ENCODE measurements at regions not wholly inside any gene's neighbourhood (a gene's known extent, or its start where the extent isn't known, plus 50 kb on each side); places are given as distances from the start of the nearest gene placed in this dataset.

DNA sequence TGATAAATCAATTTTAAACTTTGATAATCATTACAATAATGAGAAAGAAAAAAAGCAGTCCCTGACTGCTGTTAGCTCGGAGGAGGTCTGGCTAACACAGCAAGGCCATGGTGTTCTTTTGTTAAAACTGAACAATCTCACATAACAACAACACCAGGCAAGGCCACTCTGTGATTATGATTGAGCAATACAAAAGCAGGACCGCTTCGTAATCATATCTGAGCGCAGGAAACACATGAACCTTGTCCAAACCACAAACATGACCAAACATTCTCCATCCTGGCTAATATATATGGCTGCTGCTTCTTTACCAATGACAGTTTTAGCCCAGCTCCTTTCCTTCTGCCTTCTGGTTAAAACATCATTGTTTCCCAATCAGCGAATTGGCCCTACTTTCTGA is 76.8 kb upstream of the DDX53 start:
- H3K27ac Mint-ChIP-seq: no peak overlapping the region
- H3K4me1 Mint-ChIP-seq (ENCODE audit: low read depth): no peaks in the 10 kb centered on the region
- no peaks in the 10 kb centered on the region for H3K36me3 Mint-ChIP-seq (ENCODE audit: low read depth)
- H3K4me3 Mint-ChIP-seq: no peak overlapping the region
- no peaks in the 10 kb centered on the region for H3K9me3 Mint-ChIP-seq
- no peak for DNase-seq (ENCODE audit: low spot score)
- no peaks in the 10 kb centered on the region for H3K27me3 Mint-ChIP-seq (ENCODE audit: low read depth)

DNA sequence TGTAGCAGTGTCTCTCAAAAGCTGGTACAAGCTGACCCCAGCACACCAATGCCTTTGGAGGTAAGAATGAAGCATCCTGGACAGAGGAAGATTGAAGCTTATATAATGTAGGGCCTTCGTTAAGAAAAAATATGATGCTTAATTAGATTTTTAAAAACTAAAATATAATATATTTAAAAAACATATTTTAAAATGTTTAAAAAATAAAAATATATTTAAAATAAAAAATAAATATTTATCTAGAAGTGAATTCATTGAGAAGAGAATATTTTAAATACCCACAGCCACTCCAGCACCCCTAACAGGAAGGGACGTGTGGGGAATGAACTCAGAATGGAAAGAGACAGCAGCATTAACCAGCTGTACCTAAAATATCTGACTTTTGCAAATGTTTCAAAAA is 65.1 kb upstream of the DDX53 start:
- Mint-ChIP-seq H3K4me3 (no peak overlapping the region), H3K4me1 (ENCODE audit: low read depth) (no peaks in the 10 kb centered on the region), H3K27ac (no peak overlapping the region)

DNA sequence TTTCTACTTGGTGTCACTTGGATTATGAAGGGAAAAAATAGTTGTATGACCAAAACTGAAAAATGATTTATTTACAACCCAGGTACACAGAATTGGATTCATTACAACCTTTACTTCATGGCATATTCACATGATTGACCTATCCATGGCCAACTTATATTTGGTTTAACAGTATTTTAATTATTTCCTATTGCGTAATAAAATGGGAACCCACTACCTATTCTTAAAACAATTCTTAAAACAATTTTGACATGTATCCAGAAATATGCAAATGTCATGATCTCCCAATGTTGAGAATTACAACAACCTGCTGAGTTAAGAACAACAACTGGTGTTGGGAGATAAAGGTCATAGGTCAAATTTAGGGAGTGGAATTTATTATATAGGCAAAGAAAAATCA is 54.8 kb upstream of the DDX53 start:
- Mint-ChIP-seq H3K9me3 (no peaks in the 10 kb centered on the region), H3K4me3 (no peak overlapping the region), H3K27me3 (ENCODE audit: low read depth) (no peaks in the 10 kb centered on the region), H3K27ac (no peak overlapping the region), H3K36me3 (ENCODE audit: low read depth) (no peaks in the 10 kb centered on the region), H3K4me1 (ENCODE audit: low read depth) (no peaks in the 10 kb centered on the region)
- no peak for DNase-seq (ENCODE audit: low spot score)

More for the DNA sequence above, 65.1 kb upstream of the DDX53 start:
- H3K9me3 Mint-ChIP-seq: no peaks in the 10 kb centered on the region
- no peaks in the 10 kb centered on the region for H3K36me3 Mint-ChIP-seq (ENCODE audit: low read depth)
- no peaks in the 10 kb centered on the region for H3K27me3 Mint-ChIP-seq (ENCODE audit: low read depth)
- no peak for DNase-seq (ENCODE audit: low spot score)

All from T-helper 2 cell treated with Interferon-gamma antibody and Interleukin-4, amounts not matched to agents 5 μg/mL and 100 μg/mL, for 36 hours (primary cell).